Smooth muscle cell of the brain vasculature (primary cell): ENCODE measurements at regions not wholly inside any gene's neighbourhood (a gene's known extent, or its start where the extent isn't known, plus 50 kb on each side); places are given as distances from the start of the nearest gene placed in this dataset.
"Not testable (repeated sequence)": the region's sequence is repeated elsewhere in the genome, so short reads cannot be mapped to it uniquely, and the experiment has no call there.

Experiments
- DNase-seq: peaks from one replicate; pipeline ENCODE4 v3.0.0-alpha.2; 2012; ENCODE audit warnings: low read depth, low spot score

- no peak for DNase-seq
Measured at GRCh38 chr20:53668992-53669391, 75.4 kb upstream of the ZNF217 start.

DNA sequence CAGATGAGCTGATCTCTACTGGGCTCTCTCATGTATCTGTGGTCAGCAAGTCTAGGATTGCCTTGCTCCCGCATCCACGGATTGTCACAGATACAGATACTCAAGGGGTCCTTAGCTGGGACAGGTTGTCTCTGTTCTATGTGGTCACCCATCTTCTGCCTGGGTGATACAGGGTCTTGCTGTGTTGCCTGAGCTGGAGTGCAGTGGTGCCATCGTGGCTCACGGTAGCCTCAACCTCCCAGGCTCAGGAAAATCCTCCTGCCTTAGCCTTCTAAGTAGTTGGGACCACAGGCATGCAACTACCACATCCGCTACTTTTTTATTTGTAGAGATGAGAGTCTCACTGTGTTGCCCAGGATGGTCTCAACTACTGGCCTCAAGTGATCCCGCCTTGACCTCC, 72.5 kb upstream of the ZNF217 start:
- no peak for DNase-seq

GRCh38 chr20:53664121-53664520, 70.5 kb upstream of the ZNF217 start:
- no peak for DNase-seq

DNA sequence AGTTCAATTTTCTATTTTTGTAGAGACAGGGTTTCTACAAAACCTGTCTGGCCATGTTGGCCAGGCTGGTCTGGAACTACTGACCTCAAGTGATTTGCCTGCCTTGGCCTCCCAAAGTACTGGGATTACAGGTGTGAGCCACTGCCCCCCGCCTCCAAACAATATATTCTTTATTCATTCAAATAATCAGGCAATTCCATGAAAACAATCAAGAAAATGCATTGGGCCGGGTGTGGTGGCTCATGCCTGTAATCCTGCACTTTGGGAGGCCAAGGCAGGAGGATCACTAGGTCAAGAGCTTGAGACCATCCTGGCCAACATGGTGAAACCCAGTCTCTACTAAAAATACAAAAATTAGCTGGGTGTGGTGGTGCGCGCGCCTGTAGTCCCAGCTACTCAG, 69.9 kb upstream of the ZNF217 start:
- not testable (repeated sequence) for DNase-seq

DNA sequence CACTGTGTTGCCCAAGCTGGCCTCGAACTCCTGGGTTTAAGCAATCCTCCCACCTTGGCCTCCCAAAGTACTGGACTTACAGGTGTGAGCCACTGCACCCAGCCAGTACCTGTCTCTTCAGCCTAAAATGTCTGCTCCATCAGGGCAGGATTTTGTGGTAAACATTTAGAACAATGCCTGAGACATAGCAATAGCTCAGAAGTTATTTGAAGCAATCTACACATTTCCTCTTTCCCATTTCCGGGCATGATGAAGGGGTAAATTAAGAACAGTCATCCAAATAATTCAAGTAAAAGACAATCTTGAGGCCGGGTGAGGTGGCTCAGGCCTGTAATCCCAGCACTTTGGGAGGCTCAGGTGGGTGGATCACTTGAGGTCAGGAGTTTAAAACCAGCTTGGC, 69.0 kb upstream of the ZNF217 start:
- no peak for DNase-seq

- DNase-seq: no peak
Measured at GRCh38 chr20:53660947-53661381, 67.3 kb upstream of the ZNF217 start.

GRCh38 chr20:53660078-53660909, 66.7 kb upstream of the ZNF217 start:
- no peak for DNase-seq

- no peak for DNase-seq
Measured at GRCh38 chr20:53658973-53659372, 65.3 kb upstream of the ZNF217 start.

- DNase-seq: no peak
Measured at GRCh38 chr20:53658322-53658721, 64.7 kb upstream of the ZNF217 start.

DNA sequence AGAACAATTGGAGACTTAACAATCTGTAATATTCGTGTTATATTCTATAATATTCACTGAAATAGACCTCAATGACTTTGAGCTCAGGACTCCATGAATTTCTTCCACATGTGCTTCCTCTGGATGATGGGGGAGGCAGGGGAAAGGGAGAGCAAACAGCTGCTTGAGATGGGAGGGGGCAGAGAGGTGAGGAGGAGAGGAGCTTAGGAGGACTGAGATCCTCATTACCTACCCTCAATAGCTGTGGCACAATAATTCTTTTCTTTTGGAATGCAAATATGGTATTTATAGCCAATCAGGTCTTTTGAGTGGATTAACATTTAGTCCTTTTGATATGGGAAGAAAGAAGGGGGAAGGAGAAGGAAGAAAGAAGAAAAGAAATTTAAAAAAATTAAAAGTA, 64.1 kb upstream of the ZNF217 start:
- DNase-seq: no peak

DNA sequence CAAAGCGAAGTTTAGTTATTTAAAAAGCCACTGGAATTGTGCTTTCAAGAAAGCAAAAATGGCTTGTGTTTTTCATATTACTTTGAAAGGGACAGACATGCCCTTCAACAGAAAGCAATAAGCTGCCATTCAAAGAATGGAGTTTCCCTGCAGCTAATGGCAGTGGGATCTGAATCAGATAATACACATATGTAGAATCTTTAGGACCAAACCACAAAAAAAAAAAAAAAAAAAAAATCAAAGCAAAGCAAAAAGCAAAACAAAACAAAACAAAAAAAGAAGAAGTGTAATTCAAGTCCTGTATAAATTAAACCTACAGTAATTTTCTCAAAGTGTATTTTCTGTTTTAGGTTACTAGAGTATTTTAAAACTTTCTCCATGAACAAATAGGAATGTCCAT, 63.6 kb upstream of the ZNF217 start:
- no peak for DNase-seq

DNA sequence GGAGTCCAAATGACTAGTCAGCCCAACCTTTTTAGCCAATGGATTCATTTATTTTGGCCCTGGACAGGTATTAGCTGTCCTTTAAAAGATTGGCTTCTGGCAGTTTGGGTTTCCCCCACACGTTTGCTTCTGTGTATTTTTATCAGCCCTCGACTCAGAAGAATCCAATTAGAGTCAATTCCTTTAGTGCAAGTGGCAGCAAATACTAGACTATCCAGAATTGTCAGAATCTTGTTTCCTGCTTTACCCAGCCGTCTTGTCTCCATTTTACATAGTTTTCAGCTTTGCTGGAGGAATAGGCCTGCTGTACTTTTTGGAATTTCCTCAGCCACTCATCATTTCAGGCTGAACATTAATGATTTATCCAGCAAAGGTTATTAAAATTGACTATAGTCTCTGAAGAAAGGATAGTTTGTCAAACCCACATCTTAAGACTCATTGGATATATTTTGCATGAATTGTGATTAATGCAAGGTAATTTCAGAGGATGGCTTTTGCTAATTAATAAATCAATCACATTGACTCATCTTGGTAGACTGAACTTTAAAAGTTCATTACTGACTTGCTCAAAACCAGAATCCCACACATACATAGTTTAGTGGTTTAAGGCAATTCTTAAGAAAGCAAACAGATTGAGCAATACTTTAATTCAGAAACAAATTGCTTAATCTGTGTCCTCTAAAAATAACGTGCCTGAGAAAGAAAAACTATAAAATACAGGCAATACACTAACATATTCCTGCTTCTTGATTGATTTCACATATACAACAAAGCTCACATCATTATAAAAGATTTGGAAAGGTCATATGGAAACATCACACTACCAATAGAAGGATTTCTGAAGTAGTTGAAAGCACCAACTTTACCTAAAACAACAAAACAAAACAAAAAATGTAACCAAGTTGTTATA, 62.9 kb upstream of the ZNF217 start:
- no peak for DNase-seq

GRCh38 chr20:53655625-53656292, 62.1 kb upstream of the ZNF217 start:
- no peak for DNase-seq

GRCh38 chr20:53654932-53655624, 61.4 kb upstream of the ZNF217 start:
- DNase-seq: no peak

DNA sequence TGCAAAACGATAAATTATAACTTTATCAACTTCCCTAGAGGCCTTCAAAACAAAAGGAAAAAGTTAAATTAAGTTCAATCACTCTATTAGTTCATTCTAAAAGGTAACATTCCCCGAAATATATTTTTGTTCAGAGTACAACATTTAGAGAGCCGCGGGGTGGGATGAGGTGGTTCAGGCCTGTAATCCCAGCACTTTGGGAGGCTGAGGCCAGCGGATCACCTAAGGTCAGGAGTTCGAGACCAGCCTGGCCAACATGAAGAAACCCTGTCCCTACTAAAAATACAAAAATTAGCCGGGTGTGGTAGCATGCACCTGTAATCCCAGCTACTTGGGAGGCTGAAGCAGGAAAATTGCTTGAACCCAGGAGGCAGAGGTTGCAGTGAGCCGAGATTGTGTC, 60.9 kb upstream of the ZNF217 start:
- not testable (repeated sequence) for DNase-seq

GRCh38 chr20:53652859-53653517, 59.3 kb upstream of the ZNF217 start:
- DNase-seq: no peak

- no peak for DNase-seq
Measured at GRCh38 chr20:53652090-53652858, 58.6 kb upstream of the ZNF217 start.

DNA sequence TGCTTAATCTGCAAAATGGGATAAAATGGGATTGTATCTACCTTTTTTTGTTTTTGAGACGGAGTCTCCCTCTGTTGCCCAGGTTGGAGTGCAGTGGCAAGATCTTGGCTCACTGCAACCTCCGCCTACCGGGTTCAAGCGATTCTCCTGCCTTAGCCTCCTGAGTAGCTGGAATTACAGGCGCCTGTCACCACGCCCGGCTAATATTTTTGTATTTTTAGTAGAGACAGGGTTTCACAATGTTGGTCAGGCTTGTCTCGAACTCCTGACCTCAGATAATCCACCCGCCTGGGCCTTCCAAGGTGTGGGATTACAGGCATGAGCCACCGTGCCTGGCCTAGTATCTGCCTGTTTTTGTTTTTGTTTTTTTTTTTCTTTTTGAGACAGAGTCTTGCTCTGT, 55.9 kb upstream of the ZNF217 start:
- DNase-seq: not testable (repeated sequence)

- no peak for DNase-seq
Measured at GRCh38 chr20:53647286-53647821, 53.7 kb upstream of the ZNF217 start.

GRCh38 chr20:53646550-53646949, 52.9 kb upstream of the ZNF217 start:
- no peak for DNase-seq
